BJ (cell line): ENCODE measurements at regions not wholly inside any gene's neighbourhood (a gene's known extent, or its start where the extent isn't known, plus 50 kb on each side); places are given as distances from the start of the nearest gene placed in this dataset.

Experiments used
- CTCF ChIA-PET: fragments of 350-600 bp; formaldehyde crosslinking; extraction: SDS; loops from one replicate; lab custom pipeline; 2021; ENCODE audit warnings: antibody characterized with exemption, inconsistent platforms; lab: Yijun Ruan, JAX
- POLR2A ChIA-PET: fragments of 300-600 bp; sonication (Branson Sonifier 250); formaldehyde crosslinking; extraction: SDS; loops from one replicate; lab custom pipeline; 2021; ENCODE audit warnings: antibody characterized with exemption; lab: Charles Lee
- DNase-seq: peaks from one replicate; pipeline ENCODE4 v3.0.0-alpha.2; 2011; ENCODE audit warnings: low read depth
- H3K27me3 ChIP-seq: 2 replicates; pipeline ENCODE4 v1.6.0; 2011; ENCODE audit warnings: low read length; ENCODE audit not compliant: control insufficient read depth, insufficient read depth
- H3K36me3 ChIP-seq: 2 replicates; pipeline ENCODE4 v1.5.1; 2011; ENCODE audit warnings: low read length; ENCODE audit not compliant: control insufficient read depth, insufficient read depth
- H3K4me3 ChIP-seq: 2 replicates; pipeline ENCODE4 v1.5.1; 2011; ENCODE audit warnings: low read depth, mild to moderate bottlenecking, control low read depth, low read length
- CTCF ChIP-seq: IDR thresholded peaks from 2 replicates; pipeline ENCODE4 v1.5.1; 2011; ENCODE audit warnings: low read depth, mild to moderate bottlenecking, control low read depth, inconsistent platforms, low read length, moderate library complexity; ENCODE audit not compliant: insufficient read depth

- Histone ChIP-seq H3K27me3 (no peaks in the 10 kb centered on the region), H3K4me3 (no peak overlapping the region), H3K36me3 (no peaks in the 10 kb centered on the region)
- POLR2A ChIA-PET: no interaction called here
- TF ChIP-seq CTCF: no peak
- no peak for DNase-seq
- CTCF ChIA-PET: no interaction called here
These were observed 1948.4 kb upstream of the PIK3C3 start for GRCh38 chr18:40006634-40007033.

GRCh38 chr18:40004246-40004645 is 1950.8 kb upstream of the PIK3C3 start:
- Histone ChIP-seq H3K27me3 (no peaks in the 10 kb centered on the region), H3K36me3 (no peaks in the 10 kb centered on the region), H3K4me3 (no peak overlapping the region)
- POLR2A ChIA-PET: no interaction called here
- CTCF ChIA-PET: no interaction called here
- DNase-seq: no peak
- TF ChIP-seq CTCF: no peak

GRCh38 chr18:39998317-39998716 is 1956.7 kb upstream of the PIK3C3 start:
- Histone ChIP-seq H3K4me3 (no peak overlapping the region), H3K36me3 (no peaks in the 10 kb centered on the region), H3K27me3 (no peaks in the 10 kb centered on the region)
- ChIA-PET CTCF (no interaction called here), POLR2A (no interaction called here)
- no peak for TF ChIP-seq CTCF
- no peak for DNase-seq

- DNase-seq: no peak
- Histone ChIP-seq H3K36me3 (no peaks in the 10 kb centered on the region), H3K4me3 (no peak overlapping the region), H3K27me3 (no peaks in the 10 kb centered on the region)
- TF ChIP-seq CTCF: no peak
- CTCF ChIA-PET: interaction anchor here (1.1 kb wide), 1 partner anchor 27 kb away, joined by 4 read pairs; no protein-coding TSS in a partner anchor
- POLR2A ChIA-PET: no interaction called here
These were observed 1960.5 kb upstream of the PIK3C3 start for GRCh38 chr18:39994498-39994897.

GRCh38 chr18:39991696-39992265 is 1963.3 kb upstream of the PIK3C3 start:
- ChIA-PET CTCF (no interaction called here), POLR2A (no interaction called here)
- Histone ChIP-seq H3K36me3 (no peaks in the 10 kb centered on the region), H3K27me3 (no peaks in the 10 kb centered on the region), H3K4me3 (no peak overlapping the region)
- no peak for TF ChIP-seq CTCF
- DNase-seq: no peak
